ENCODE measurements at regions not wholly inside any gene's neighbourhood (a gene's known extent, or its start where the extent isn't known, plus 50 kb on each side); places are given as distances from the start of the nearest gene placed in this dataset.
"Not testable (repeated sequence)": the region's sequence is repeated elsewhere in the genome, so short reads cannot be mapped to it uniquely, and the experiment has no call there.

DNA sequence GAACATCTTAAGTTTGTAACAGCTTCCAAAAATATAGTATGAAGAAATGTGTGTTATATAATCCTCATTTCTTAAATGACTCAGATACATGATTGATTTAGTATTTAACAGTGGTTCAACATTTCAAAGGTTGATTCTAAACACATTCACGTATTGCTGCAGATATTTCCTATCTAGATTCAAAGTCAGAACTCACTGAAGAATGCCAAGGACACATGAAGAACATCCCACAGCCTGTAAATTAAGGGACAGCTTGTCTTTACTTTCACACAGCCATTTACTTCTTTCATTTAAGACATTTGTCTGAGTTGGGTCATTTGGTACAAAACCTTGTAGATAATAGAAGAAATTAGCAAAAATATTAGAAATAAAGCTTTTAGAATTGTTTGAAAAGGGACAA, 66.9 kb upstream of the CPSF6 start:
- Histone ChIP-seq H3K9me3 (ENCODE audit: insufficient read depth, low read depth, low read length) (no peaks in the 10 kb centered on the region), H3K36me3 (ENCODE audit: control insufficient read depth in 1 of 2, insufficient read depth in 2 of 2, low read length in 2 of 2) (no peaks in the 10 kb centered on the region), H3K27me3 (ENCODE audit: insufficient read depth, low read length) (no peaks in the 10 kb centered on the region), H2AK5ac (ENCODE audit: low read length) (no peak overlapping the region), H4K91ac (ENCODE audit: low read depth, low read length) (no peak overlapping the region), H3K18ac (ENCODE audit: low read length) (no peak overlapping the region), H3K9ac (ENCODE audit: low read length) (no peak overlapping the region), H3K4me1 (ENCODE audit: control insufficient read depth in 1 of 2, insufficient read depth in 2 of 2, low read length in 2 of 2) (no peaks in the 10 kb centered on the region), H3K4me3 (ENCODE audit: low read depth, low read length) (no peak overlapping the region), H3K79me2 (ENCODE audit: control insufficient read depth, insufficient read depth, low read length, poor library complexity) (no peaks in the 10 kb centered on the region), H3K23ac (ENCODE audit: low read length) (no peak overlapping the region), H4K12ac (ENCODE audit: low read depth, low read length) (no peak overlapping the region), H3K14ac (ENCODE audit: low read length) (no peak overlapping the region), H2BK5ac (ENCODE audit: low read depth, low read length, poor library complexity) (no peak overlapping the region), H3K79me1 (ENCODE audit: low read length) (no peaks in the 10 kb centered on the region), H3K4me2 (ENCODE audit: low read length) (no peak overlapping the region), H3K27ac (ENCODE audit: low read depth, low read length) (no peak overlapping the region), H2BK12ac (ENCODE audit: low read length) (no peak overlapping the region), H2BK120ac (ENCODE audit: insufficient read depth, low read length, poor library complexity) (no peak overlapping the region), H3K4ac (ENCODE audit: low read depth, low read length) (no peak overlapping the region), H4K8ac (ENCODE audit: low read depth, low read length) (no peak overlapping the region), H2AFZ (ENCODE audit: insufficient read depth, low read length, poor library complexity) (no peak overlapping the region)
- no peak for DNase-seq
- WGBS (ENCODE audit: extremely low coverage, insufficient coverage, insufficient read length) = no CpG with 5 or more reads among the region's 1 CpG

DNA sequence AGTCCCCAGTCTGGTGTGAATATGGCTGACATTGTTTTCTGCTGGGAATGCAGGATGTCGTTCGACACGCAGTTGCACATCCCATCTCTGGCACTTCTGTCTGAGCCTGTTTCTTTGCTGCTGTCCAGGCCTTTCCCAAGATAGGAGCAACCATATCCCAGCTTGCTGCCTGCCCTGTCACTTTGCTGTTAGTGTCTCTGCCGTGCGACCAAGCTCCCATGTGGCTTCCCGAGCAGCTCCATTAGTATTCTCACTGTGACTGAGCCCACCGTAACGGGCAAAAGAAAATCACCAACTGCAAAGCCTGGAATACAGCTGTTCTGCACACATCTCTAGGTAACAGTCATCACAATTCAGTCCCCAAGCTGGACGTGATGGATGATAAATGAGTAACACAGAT, 66.0 kb upstream of the CPSF6 start:
- no peak overlapping the region for H3K9ac ChIP-seq (ENCODE audit: low read length)
- H3K9me3 ChIP-seq (ENCODE audit: insufficient read depth, low read depth, low read length) = no peaks in the 10 kb centered on the region
- no peak overlapping the region for H3K27ac ChIP-seq (ENCODE audit: low read depth, low read length)
- no peak for DNase-seq
- no peaks in the 10 kb centered on the region for H3K79me2 ChIP-seq (ENCODE audit: control insufficient read depth, insufficient read depth, low read length, poor library complexity)
- no peak overlapping the region for H2BK5ac ChIP-seq (ENCODE audit: low read depth, low read length, poor library complexity)
- H4K8ac ChIP-seq (ENCODE audit: low read depth, low read length) = no peak overlapping the region
- H3K4ac ChIP-seq (ENCODE audit: low read depth, low read length) = no peak overlapping the region
- no peak overlapping the region for H2AFZ ChIP-seq (ENCODE audit: insufficient read depth, low read length, poor library complexity)
- H3K4me1 ChIP-seq (ENCODE audit: control insufficient read depth in 1 of 2, insufficient read depth in 2 of 2, low read length in 2 of 2) = no peaks in the 10 kb centered on the region
- no peak overlapping the region for H2BK120ac ChIP-seq (ENCODE audit: insufficient read depth, low read length, poor library complexity)
- H3K14ac ChIP-seq (ENCODE audit: low read length) = no peak overlapping the region
- no peak overlapping the region for H3K4me2 ChIP-seq (ENCODE audit: low read length)
- H2AK5ac ChIP-seq (ENCODE audit: low read length) = no peak overlapping the region
- H3K18ac ChIP-seq (ENCODE audit: low read length) = no peak overlapping the region
- no peak overlapping the region for H4K12ac ChIP-seq (ENCODE audit: low read depth, low read length)
- no peaks in the 10 kb centered on the region for H3K79me1 ChIP-seq (ENCODE audit: low read length)
- H3K23ac ChIP-seq (ENCODE audit: low read length) = no peak overlapping the region
- no CpG with 5 or more reads among the region's 9 CpGs for WGBS (ENCODE audit: extremely low coverage, insufficient coverage, insufficient read length)
- H3K27me3 ChIP-seq (ENCODE audit: insufficient read depth, low read length) = no peaks in the 10 kb centered on the region
- H3K4me3 ChIP-seq (ENCODE audit: low read depth, low read length) = no peak overlapping the region
- no peak overlapping the region for H4K91ac ChIP-seq (ENCODE audit: low read depth, low read length)
- H3K36me3 ChIP-seq (ENCODE audit: control insufficient read depth in 1 of 2, insufficient read depth in 2 of 2, low read length in 2 of 2) = no peaks in the 10 kb centered on the region
- no peak overlapping the region for H2BK12ac ChIP-seq (ENCODE audit: low read length)

DNA sequence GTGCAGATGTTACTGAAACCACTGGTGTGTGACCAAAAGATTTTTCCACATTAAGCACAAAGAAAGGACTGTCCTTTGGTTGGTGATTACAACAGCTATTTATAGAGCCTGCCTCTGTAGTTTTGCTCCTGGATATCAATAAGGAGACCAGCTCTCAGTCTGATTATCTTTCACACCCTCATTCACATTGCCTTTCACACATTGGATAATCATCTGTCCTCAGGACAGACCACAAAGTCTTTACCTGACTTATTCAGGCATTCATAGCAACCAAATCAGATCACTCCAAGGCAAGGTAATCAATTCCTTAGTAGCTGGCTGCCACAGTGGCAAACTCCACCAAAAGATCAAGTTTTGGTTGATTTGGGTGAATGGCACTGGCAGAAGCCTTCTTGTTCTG, 59.6 kb upstream of the CPSF6 start:
- Histone ChIP-seq H4K8ac (ENCODE audit: low read depth, low read length) (no peak overlapping the region), H3K79me2 (ENCODE audit: control insufficient read depth, insufficient read depth, low read length, poor library complexity) (no peaks in the 10 kb centered on the region), H3K27me3 (ENCODE audit: insufficient read depth, low read length) (no peaks in the 10 kb centered on the region), H3K79me1 (ENCODE audit: low read length) (no peaks in the 10 kb centered on the region), H2BK12ac (ENCODE audit: low read length) (no peak overlapping the region), H3K36me3 (ENCODE audit: control insufficient read depth in 1 of 2, insufficient read depth in 2 of 2, low read length in 2 of 2) (no peaks in the 10 kb centered on the region), H3K9ac (ENCODE audit: low read length) (no peak overlapping the region), H3K14ac (ENCODE audit: low read length) (no peak overlapping the region), H3K4ac (ENCODE audit: low read depth, low read length) (no peak overlapping the region), H3K27ac (ENCODE audit: low read depth, low read length) (no peak overlapping the region), H2AFZ (ENCODE audit: insufficient read depth, low read length, poor library complexity) (no peak overlapping the region), H3K4me3 (ENCODE audit: low read depth, low read length) (no peak overlapping the region), H3K23ac (ENCODE audit: low read length) (no peak overlapping the region), H2BK5ac (ENCODE audit: low read depth, low read length, poor library complexity) (no peak overlapping the region), H2BK120ac (ENCODE audit: insufficient read depth, low read length, poor library complexity) (no peak overlapping the region), H3K18ac (ENCODE audit: low read length) (no peak overlapping the region), H2AK5ac (ENCODE audit: low read length) (no peak overlapping the region), H3K9me3 (ENCODE audit: insufficient read depth, low read depth, low read length) (no peaks in the 10 kb centered on the region), H4K12ac (ENCODE audit: low read depth, low read length) (no peak overlapping the region), H4K91ac (ENCODE audit: low read depth, low read length) (no peak overlapping the region), H3K4me2 (ENCODE audit: low read length) (no peak overlapping the region), H3K4me1 (ENCODE audit: control insufficient read depth in 1 of 2, insufficient read depth in 2 of 2, low read length in 2 of 2) (no peaks in the 10 kb centered on the region)
- DNase-seq = no peak

DNA sequence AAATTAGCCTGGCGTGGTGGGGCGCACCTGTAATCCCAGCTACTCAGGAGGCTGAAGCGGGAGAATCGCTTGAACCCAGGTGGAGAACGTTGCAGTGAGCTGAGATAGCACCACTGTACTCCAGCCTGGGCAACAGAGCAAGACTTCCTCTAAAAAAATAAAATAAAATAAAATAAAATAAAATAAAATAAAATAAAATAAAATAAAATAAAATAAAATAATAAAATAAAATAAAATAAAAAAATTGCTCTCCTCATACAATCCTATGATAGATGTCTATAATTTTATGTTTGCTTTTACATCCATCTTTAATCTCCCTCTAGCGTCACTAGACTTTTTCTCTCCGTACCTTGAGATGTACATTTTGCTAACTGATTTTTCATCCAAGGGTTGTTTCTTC, 51.8 kb upstream of the CPSF6 start:
- not testable (repeated sequence) for H3K4me1 ChIP-seq (ENCODE audit: control insufficient read depth in 1 of 2, insufficient read depth in 2 of 2, low read length in 2 of 2); H2AFZ ChIP-seq (ENCODE audit: insufficient read depth, low read length, poor library complexity); H3K4ac ChIP-seq (ENCODE audit: low read depth, low read length); H3K4me2 ChIP-seq (ENCODE audit: low read length); H2BK5ac ChIP-seq (ENCODE audit: low read depth, low read length, poor library complexity); H3K14ac ChIP-seq (ENCODE audit: low read length); H3K27me3 ChIP-seq (ENCODE audit: insufficient read depth, low read length); H4K12ac ChIP-seq (ENCODE audit: low read depth, low read length); H2BK12ac ChIP-seq (ENCODE audit: low read length); DNase-seq; H4K91ac ChIP-seq (ENCODE audit: low read depth, low read length); H4K8ac ChIP-seq (ENCODE audit: low read depth, low read length); H3K9me3 ChIP-seq (ENCODE audit: insufficient read depth, low read depth, low read length); H3K23ac ChIP-seq (ENCODE audit: low read length); H2AK5ac ChIP-seq (ENCODE audit: low read length); H3K36me3 ChIP-seq (ENCODE audit: control insufficient read depth in 1 of 2, insufficient read depth in 2 of 2, low read length in 2 of 2); H3K9ac ChIP-seq (ENCODE audit: low read length); H3K79me1 ChIP-seq (ENCODE audit: low read length); H3K18ac ChIP-seq (ENCODE audit: low read length); H3K27ac ChIP-seq (ENCODE audit: low read depth, low read length); H3K79me2 ChIP-seq (ENCODE audit: control insufficient read depth, insufficient read depth, low read length, poor library complexity); H2BK120ac ChIP-seq (ENCODE audit: insufficient read depth, low read length, poor library complexity); H3K4me3 ChIP-seq (ENCODE audit: low read depth, low read length)
- WGBS (ENCODE audit: extremely low coverage, insufficient coverage, insufficient read length) = no CpG with 5 or more reads among the region's 7 CpGs

All from trophoblast cell (in vitro differentiated cells and primary cell).